GM23338 (cell line): ENCODE measurements at regions not wholly inside any gene's neighbourhood (a gene's known extent, or its start where the extent isn't known, plus 50 kb on each side); places are given as distances from the start of the nearest gene placed in this dataset.

Experiments
- CREB1 ChIP-seq: fragments of 250-450 bp; sonication (Bioruptor Pico); IDR thresholded peaks from 2 replicates; pipeline ENCODE4 v1.5.0; 2020; ENCODE audit warnings: low read depth, mild to moderate bottlenecking, moderate library complexity
- EZH2 ChIP-seq: fragments of 200-600 bp; sonication (generic); IDR thresholded peaks from one replicate; pipeline ENCODE4 v1.8.0; 2017; ENCODE audit warnings: antibody characterized with exemption, mild to moderate bottlenecking, low read depth; ENCODE audit not compliant: unreplicated experiment
- EZH2phosphoT487 ChIP-seq: fragments of 200-600 bp; sonication (generic); IDR thresholded peaks from one replicate; pipeline ENCODE4 v1.8.1; 2018; ENCODE audit warnings: antibody characterized with exemption; ENCODE audit not compliant: unreplicated experiment
- JUNB ChIP-seq: IDR thresholded peaks from one replicate; pipeline ENCODE4 v1.6.1; 2016; ENCODE audit warnings: antibody characterized with exemption; ENCODE audit not compliant: unreplicated experiment
- POLR2AphosphoS5 ChIP-seq: IDR thresholded peaks from 2 replicates; pipeline ENCODE4 v1.6.1; 2016; ENCODE audit warnings: antibody characterized with exemption, low read depth
- REST ChIP-seq: IDR thresholded peaks from one replicate; pipeline ENCODE4 v1.6.1; 2018; ENCODE audit warnings: antibody characterized with exemption; ENCODE audit not compliant: unreplicated experiment
- TF ChIP-seq, protein P1 (sequence below), 2 experiments: fragments of 200-600 bp in 1 of 2; sonication (generic) in 1 of 2; conservative IDR thresholded peaks; 2 replicates each; pipeline versions ENCODE4 v1.5.1 to v1.6.1; 2016 to 2017; ENCODE audit warnings: antibody characterized with exemption in 2 of 2, low read depth in 2 of 2, mild to moderate bottlenecking in 2 of 2, moderate library complexity in 1 of 2

DNA sequence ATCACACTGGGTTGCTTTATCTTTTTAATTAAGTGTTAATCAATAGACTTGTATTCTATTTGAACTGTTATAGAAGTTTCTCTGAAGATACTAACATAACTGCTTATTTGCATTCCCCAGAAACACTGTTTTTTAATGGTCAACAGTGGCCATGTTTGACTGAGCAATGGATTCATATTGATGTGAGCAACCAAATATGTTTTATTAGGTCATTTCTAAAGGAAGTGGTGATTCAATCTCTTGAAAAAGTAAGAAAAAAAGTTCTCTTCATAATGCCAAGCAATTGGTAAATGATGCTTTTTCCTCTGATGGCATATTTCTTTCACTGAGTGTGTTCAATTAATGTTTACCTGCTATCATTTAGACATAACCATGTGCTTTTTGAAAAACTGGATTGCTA, 593.0 kb upstream of the CITED2 start:
- TF ChIP-seq, protein P1, sequence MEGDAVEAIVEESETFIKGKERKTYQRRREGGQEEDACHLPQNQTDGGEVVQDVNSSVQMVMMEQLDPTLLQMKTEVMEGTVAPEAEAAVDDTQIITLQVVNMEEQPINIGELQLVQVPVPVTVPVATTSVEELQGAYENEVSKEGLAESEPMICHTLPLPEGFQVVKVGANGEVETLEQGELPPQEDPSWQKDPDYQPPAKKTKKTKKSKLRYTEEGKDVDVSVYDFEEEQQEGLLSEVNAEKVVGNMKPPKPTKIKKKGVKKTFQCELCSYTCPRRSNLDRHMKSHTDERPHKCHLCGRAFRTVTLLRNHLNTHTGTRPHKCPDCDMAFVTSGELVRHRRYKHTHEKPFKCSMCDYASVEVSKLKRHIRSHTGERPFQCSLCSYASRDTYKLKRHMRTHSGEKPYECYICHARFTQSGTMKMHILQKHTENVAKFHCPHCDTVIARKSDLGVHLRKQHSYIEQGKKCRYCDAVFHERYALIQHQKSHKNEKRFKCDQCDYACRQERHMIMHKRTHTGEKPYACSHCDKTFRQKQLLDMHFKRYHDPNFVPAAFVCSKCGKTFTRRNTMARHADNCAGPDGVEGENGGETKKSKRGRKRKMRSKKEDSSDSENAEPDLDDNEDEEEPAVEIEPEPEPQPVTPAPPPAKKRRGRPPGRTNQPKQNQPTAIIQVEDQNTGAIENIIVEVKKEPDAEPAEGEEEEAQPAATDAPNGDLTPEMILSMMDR (conservative IDR thresholded peaks at IDR 0.05; ENCODE audit: low read depth in 2 of 2): no peak
- TF ChIP-seq POLR2AphosphoS5 (no peak), EZH2 (no peak), CREB1 (no peak), EZH2phosphoT487 (no peak), REST (no peak), JUNB (no peak)
